Kidney (tissue), 13 donors: ENCODE measurements at regions not wholly inside any gene's neighbourhood (a gene's known extent, or its start where the extent isn't known, plus 50 kb on each side); places are given as distances from the start of the nearest gene placed in this dataset.

Source experiments
- DNase-seq, 5 donors: peaks; one replicate each; pipeline ENCODE4 v3.0.0-alpha.2; 2013 to 2020
- FAIRE-seq: peaks from 2 replicates; lab custom pipeline; 2012; peaks lifted over from hg19 to GRCh38; lab: Jason Lieb, UNC
- H3K27ac ChIP-seq, 2 donors: one replicate each; pipeline ENCODE4 v1.7.0; 2013; ENCODE audit warnings: low read depth in 2 of 2, low read length in 2 of 2, inconsistent platforms in 1 of 2
- H3K27me3 ChIP-seq: one replicate; pipeline ENCODE4 v1.7.1; 2013; ENCODE audit warnings: low read length, inconsistent platforms; ENCODE audit not compliant: control insufficient read depth, insufficient read depth
- H3K36me3 ChIP-seq, 3 donors: one replicate each; pipeline versions ENCODE4 v1.7.0 to v1.7.1; 2013; ENCODE audit warnings: low read length in 3 of 3, control low read depth in 1 of 3, inconsistent platforms in 1 of 3; ENCODE audit not compliant: insufficient read depth in 3 of 3, control insufficient read depth in 2 of 3
- H3K4me1 ChIP-seq, 3 donors: one replicate each; pipeline versions ENCODE4 v1.7.0 to v1.7.1; 2013; ENCODE audit warnings: low read length in 3 of 3, inconsistent platforms in 1 of 3, low read depth in 1 of 3; ENCODE audit not compliant: control insufficient read depth in 2 of 3, insufficient read depth in 2 of 3
- H3K4me3 ChIP-seq, 3 donors: one replicate each; pipeline versions ENCODE4 v1.7.0 to v1.8.1; 2013; ENCODE audit warnings: low read length in 3 of 3, control low read depth in 1 of 3, inconsistent platforms in 1 of 3
- H3K9ac ChIP-seq, 3 donors: one replicate each; pipeline versions ENCODE4 v1.7.0 to v1.7.1; 2013; ENCODE audit warnings: low read length in 3 of 3, control low read depth in 1 of 3, inconsistent platforms in 1 of 3
- H3K9me3 ChIP-seq, 3 donors: one replicate each; pipeline versions ENCODE4 v1.7.0 to v1.7.1; 2013; ENCODE audit warnings: low read length in 3 of 3, control low read depth in 1 of 3, inconsistent platforms in 1 of 3; ENCODE audit not compliant: control insufficient read depth in 2 of 3, insufficient read depth in 1 of 3
- intact Hi-C: fragments of 100-400 bp; cut with DNase I; formaldehyde crosslinking; loops from one replicate; pipeline ENCODE4 v1.11.1; 2022
- TF ChIP-seq, protein P1 (sequence below): IDR thresholded peaks from 3 replicates; pipeline ENCODE4 v1.5.1; 2012; ENCODE audit warnings: mild to moderate bottlenecking, moderate library complexity, borderline replicate concordance; ENCODE audit not compliant: insufficient read depth; ENCODE audit errors: extremely low read depth
- donor health status: control.
- donor health status: control.
- donor health status: control.
- donor health status: control.
- donor health status: control.
- donor health status: DM: yes; HTN: yes; CAD: no.
- donor health status: Normal renal cell carcinoma (clear cell type).

DNA sequence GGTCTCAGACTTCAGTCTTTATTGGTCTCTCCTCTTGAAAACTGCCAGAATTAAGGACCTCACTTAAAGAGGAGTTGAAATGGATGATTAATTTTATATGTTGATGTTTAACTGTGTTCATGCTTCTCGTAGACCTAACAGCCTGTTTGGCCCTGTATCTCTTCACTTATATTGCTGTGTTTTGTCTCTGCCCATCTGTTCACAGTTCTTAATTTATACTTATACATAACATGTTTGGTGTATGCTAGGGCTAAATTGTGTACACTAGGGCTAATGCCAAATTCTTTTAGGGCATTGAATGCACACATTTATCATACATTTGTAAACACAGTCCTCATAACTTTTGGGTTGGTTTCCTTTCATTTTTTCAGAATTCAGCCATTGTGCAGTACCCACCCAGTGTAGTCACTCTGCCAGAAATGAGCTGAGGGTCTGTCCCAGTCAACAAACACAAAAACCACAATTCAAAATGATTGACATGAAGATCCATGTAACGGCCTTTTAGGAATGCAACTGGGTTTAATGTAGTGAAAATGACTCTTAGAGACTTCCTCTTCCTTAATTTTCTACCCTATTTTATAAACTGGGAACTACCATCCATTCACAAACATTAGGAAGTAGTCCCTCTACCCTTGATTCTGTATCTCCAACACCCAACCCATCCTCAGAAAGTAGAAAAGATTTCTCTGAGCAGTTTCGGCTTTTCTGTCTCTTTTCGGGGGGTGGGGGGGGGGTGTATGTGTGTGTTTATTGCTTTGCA lies 668.8 kb upstream of the KLF4 start:
- Histone ChIP-seq H3K36me3 (no peaks in the 10 kb centered on the region), H3K4me1 (no peaks in the 10 kb centered on the region), H3K9me3 (no peaks in the 10 kb centered on the region), H3K4me3 (no peak overlapping the region), H3K9ac (no peak overlapping the region), H3K27me3 (no peaks in the 10 kb centered on the region), H3K27ac (no peak overlapping the region)
- FAIRE-seq (no peak), DNase-seq (peak in 1 of 5 donors; percentile 7)
- TF ChIP-seq, protein P1, sequence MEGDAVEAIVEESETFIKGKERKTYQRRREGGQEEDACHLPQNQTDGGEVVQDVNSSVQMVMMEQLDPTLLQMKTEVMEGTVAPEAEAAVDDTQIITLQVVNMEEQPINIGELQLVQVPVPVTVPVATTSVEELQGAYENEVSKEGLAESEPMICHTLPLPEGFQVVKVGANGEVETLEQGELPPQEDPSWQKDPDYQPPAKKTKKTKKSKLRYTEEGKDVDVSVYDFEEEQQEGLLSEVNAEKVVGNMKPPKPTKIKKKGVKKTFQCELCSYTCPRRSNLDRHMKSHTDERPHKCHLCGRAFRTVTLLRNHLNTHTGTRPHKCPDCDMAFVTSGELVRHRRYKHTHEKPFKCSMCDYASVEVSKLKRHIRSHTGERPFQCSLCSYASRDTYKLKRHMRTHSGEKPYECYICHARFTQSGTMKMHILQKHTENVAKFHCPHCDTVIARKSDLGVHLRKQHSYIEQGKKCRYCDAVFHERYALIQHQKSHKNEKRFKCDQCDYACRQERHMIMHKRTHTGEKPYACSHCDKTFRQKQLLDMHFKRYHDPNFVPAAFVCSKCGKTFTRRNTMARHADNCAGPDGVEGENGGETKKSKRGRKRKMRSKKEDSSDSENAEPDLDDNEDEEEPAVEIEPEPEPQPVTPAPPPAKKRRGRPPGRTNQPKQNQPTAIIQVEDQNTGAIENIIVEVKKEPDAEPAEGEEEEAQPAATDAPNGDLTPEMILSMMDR = no peak
- intact Hi-C loops = no loop called here

DNA sequence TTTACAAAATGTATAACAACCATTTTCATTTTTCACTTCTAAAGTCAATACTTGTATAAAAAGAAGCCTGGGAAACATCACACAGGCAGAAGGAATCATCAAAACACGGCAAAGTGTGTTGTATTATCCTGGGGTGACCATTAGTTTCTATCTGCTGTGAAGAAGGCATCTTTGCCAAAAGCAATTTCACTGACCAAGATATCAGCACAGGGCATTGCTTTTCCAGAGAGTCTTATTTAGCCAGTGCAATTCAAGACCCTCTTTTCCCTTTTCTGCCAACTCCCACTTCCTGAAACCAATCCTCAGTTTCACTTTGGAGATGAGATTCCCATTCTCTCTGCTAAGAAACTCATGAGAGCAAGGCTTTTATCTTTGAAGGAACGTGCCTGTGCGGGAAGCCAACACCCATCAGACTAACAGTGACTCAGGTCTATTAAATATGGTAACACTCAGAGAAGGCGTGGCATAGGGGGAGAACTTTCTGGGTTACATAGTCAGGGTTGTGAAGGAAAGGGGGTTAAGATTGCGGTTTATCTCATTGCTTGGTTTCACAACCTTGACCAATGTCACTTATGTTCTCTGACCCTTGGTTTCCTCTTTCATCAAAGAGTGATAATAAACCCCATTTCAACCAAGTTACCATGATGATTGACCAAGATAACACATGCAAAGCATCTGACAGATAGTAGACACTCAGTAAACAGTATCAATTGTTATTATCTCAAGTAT lies 666.9 kb upstream of the KLF4 start:
- no peaks in the 10 kb centered on the region for H3K36me3 ChIP-seq
- DNase-seq (no peak), FAIRE-seq (no peak)
- H3K9ac ChIP-seq = no peak overlapping the region
- H3K9me3 ChIP-seq = no peaks in the 10 kb centered on the region
- H3K4me3 ChIP-seq = no peak overlapping the region
- no peaks in the 10 kb centered on the region for H3K27me3 ChIP-seq
- intact Hi-C loops = no loop called here
- no peak overlapping the region for H3K27ac ChIP-seq
- H3K4me1 ChIP-seq = no peaks in the 10 kb centered on the region
- TF ChIP-seq, protein P1 = no peak

DNA sequence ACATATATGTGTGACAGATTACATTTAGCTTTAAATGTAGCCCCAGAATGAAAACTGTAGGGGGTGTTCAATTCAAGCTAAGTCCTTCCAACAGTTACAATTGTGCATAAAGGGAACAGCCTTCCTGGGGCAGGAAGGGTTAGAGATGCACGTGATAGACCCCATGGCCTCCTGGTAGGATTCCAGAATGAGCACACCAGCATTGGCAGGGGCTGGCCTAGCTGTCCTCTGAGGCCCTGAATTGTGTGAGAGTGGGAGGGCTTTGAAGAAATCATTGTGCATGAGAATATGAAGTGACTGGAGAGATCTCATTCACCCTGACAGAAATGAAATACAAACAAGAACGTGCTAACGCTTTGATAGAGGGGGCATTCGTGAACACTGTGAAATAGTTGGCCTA lies 663.8 kb upstream of the KLF4 start:
- FAIRE-seq = no peak

More for the DNA sequence above, 663.8 kb upstream of the KLF4 start:
- no peak for DNase-seq
- H3K27ac ChIP-seq = no peak overlapping the region
- intact Hi-C loops = no loop called here
- no peaks in the 10 kb centered on the region for H3K36me3 ChIP-seq
- H3K27me3 ChIP-seq = no peaks in the 10 kb centered on the region
- no peaks in the 10 kb centered on the region for H3K9me3 ChIP-seq
- no peak overlapping the region for H3K9ac ChIP-seq
- no peak overlapping the region for H3K4me3 ChIP-seq
- H3K4me1 ChIP-seq = no peaks in the 10 kb centered on the region
- TF ChIP-seq, protein P1 = no peak
